SK-N-MC (cell line): ENCODE measurements at regions not wholly inside any gene's neighbourhood (a gene's known extent, or its start where the extent isn't known, plus 50 kb on each side); places are given as distances from the start of the nearest gene placed in this dataset.

Experiments
- EZH2 ChIP-seq: fragments of 200-600 bp; sonication (generic); IDR thresholded peaks from one replicate; pipeline ENCODE4 v1.6.1; 2017; ENCODE audit warnings: antibody characterized with exemption
- FOXP2 ChIP-seq: optimal IDR thresholded peaks from 2 replicates; pipeline ENCODE3; 2011; ENCODE audit warnings: mild to moderate bottlenecking, moderate library complexity; ENCODE audit not compliant: insufficient read depth; ENCODE audit errors: extremely low read length, control extremely low read depth
- POLR2AphosphoS5 ChIP-seq: IDR thresholded peaks from 2 replicates; pipeline ENCODE4 v1.6.1; 2012; ENCODE audit warnings: mild to moderate bottlenecking, low read depth, low read length, borderline replicate concordance

DNA sequence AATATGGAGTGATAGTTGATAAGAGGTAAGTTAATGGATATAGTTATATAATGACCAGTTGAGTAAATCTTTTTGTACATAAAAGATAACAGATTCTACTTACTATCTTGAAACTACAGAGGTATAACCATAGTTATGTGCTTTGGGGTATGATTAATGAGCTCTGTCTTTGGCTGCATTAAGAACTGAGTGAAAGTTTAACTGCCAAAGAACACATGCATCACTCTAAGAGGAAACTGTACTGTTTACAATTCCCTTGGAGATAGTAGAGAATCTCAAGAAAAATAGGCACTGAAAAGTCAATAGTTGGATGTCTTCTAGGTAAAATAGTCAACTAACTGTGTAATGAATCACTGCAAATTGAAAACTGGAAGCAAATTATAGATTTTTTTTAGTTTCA, 1129.5 kb downstream of the EPHA7 start:
- TF ChIP-seq POLR2AphosphoS5 (no peak), EZH2 (no peak), FOXP2 (no peak)
